ENCODE measurements at regions not wholly inside any gene's neighbourhood (a gene's known extent, or its start where the extent isn't known, plus 50 kb on each side); places are given as distances from the start of the nearest gene placed in this dataset.

DNA sequence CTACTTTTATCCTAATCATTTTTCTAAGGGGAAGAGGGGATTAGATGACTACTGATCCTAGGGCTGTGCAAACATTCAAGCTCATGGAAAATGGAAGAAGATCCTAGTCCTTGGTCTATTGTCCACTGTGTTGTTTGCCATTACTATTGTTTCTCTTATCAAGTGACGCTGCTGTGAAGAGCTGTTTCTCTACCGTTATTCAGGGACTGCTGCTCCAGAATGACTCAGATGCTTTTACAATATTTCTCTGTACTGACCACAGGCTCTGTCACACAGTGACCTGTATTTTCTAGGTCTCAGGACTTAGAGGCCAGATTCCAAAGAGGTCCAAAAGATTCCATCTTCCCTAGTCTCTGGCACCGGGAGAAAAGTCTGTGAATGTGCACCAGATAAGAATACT, 159.5 kb upstream of the CHD1 start:
- DNase-seq (ENCODE audit: insufficient read length) (no peak), FAIRE-seq (no peak)
- TF ChIP-seq POLR2A (IDR thresholded peaks at IDR 0.05; ENCODE audit: low read depth, low read length) (no peak), POLR2AphosphoS5 (IDR thresholded peaks at IDR 0.05; ENCODE audit: low read depth, low read length) (no peak), TAF1 (IDR thresholded peaks at IDR 0.05; ENCODE audit: borderline replicate concordance, low read depth, low read length) (no peak)

GRCh38 chr5:99083197-99083596, 154.4 kb upstream of the CHD1 start:
- no peak for FAIRE-seq
- no peak for TF ChIP-seq TAF1 (IDR thresholded peaks at IDR 0.05; ENCODE audit: borderline replicate concordance, low read depth, low read length)
- TF ChIP-seq POLR2AphosphoS5 (IDR thresholded peaks at IDR 0.05; ENCODE audit: low read depth, low read length): no peak
- TF ChIP-seq POLR2A (IDR thresholded peaks at IDR 0.05; ENCODE audit: low read depth, low read length): no peak
- DNase-seq (ENCODE audit: insufficient read length): no peak

DNA sequence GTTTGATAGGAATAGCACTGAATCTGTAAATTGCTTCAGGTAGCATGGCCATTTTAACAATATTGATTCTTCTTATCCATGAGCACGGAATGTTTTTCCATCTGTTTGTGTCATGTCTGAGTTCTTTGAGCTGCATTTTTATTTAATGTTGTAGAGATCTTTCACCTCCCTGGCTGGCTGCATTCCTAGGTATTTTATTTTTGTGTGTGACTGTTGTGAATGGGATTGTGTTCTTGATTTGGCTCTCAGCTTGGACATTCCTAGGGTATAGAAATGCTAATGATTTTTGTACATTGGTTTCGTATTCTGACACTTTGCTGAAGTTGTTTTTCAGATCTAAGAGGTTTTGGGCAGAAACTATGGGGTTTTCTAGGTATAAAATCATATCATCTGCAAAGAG, 152.9 kb upstream of the CHD1 start:
- FAIRE-seq: no peak
- TF ChIP-seq POLR2A (IDR thresholded peaks at IDR 0.05; ENCODE audit: low read depth, low read length): no peak
- no peak for TF ChIP-seq TAF1 (IDR thresholded peaks at IDR 0.05; ENCODE audit: borderline replicate concordance, low read depth, low read length)
- TF ChIP-seq POLR2AphosphoS5 (IDR thresholded peaks at IDR 0.05; ENCODE audit: low read depth, low read length): no peak
- no peak for DNase-seq (ENCODE audit: insufficient read length)

DNA sequence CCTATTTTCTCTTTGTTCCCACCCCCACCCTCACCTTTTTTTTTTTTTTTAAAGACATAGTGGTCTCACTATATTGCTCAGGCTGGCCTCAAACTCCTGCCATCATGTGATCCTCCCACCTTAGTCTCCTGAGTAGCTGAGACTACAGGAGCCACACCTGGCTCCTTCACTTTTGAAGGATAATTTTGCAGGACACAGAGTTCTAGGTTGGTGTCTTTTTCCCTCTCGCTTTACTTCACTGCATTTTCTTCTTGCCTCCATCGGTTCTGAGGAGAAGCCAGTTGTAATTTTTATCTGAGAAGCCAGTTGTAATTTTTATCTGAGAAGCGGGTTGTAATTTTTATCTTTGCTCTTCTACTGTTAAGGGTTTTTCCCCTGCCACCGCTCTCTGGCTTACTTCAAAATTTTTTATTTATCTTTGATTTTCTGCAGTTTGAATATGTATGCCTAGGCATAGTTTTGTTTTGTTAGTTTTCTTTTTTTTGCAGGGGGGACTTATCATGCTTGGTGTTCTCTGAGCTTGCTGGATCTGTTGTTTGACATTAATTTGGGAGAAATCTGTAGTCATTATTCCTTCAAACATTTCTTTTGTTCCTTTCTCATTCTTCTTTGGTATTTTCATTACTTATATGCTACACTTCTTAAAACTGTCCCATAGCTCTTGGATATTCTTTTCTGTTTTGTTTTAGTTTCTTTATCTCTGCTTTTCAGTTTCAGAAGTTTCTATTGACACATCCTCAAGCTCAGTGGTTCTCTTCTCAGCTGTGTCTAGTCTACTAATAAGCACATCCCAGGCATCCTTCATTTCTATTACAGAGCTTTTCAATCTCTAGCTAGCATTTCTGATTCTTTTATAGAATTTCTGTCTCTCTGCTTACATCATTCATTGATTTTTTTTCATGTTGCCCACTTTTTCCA, 148.2 kb upstream of the CHD1 start:
- DNase-seq (ENCODE audit: insufficient read length) (no peak), FAIRE-seq (peak; percentile 9)
- TF ChIP-seq POLR2AphosphoS5 (IDR thresholded peaks at IDR 0.05; ENCODE audit: low read depth, low read length) (no peak), TAF1 (IDR thresholded peaks at IDR 0.05; ENCODE audit: borderline replicate concordance, low read depth, low read length) (no peak), POLR2A (IDR thresholded peaks at IDR 0.05; ENCODE audit: low read depth, low read length) (no peak)

- no peak for TF ChIP-seq TAF1 (IDR thresholded peaks at IDR 0.05; ENCODE audit: borderline replicate concordance, low read depth, low read length)
- TF ChIP-seq POLR2AphosphoS5 (IDR thresholded peaks at IDR 0.05; ENCODE audit: low read depth, low read length): no peak
- no peak for TF ChIP-seq POLR2A (IDR thresholded peaks at IDR 0.05; ENCODE audit: low read depth, low read length)
- no peak for DNase-seq (ENCODE audit: insufficient read length)
- FAIRE-seq: no peak
These were observed 144.0 kb upstream of the CHD1 start for GRCh38 chr5:99072846-99073245.

- no peak for TF ChIP-seq POLR2AphosphoS5 (IDR thresholded peaks at IDR 0.05; ENCODE audit: low read depth, low read length)
- TF ChIP-seq POLR2A (IDR thresholded peaks at IDR 0.05; ENCODE audit: low read depth, low read length): no peak
- FAIRE-seq: no peak
- DNase-seq (ENCODE audit: insufficient read length): no peak
These were observed 142.0 kb upstream of the CHD1 start for GRCh38 chr5:99070822-99071221.

GRCh38 chr5:99070362-99070761, 141.6 kb upstream of the CHD1 start:
- TF ChIP-seq POLR2AphosphoS5 (IDR thresholded peaks at IDR 0.05; ENCODE audit: low read depth, low read length): no peak
- TF ChIP-seq POLR2A (IDR thresholded peaks at IDR 0.05; ENCODE audit: low read depth, low read length): no peak
- TF ChIP-seq TAF1 (IDR thresholded peaks at IDR 0.05; ENCODE audit: borderline replicate concordance, low read depth, low read length): no peak
- DNase-seq (ENCODE audit: insufficient read length) (no peak), FAIRE-seq (no peak)

DNA sequence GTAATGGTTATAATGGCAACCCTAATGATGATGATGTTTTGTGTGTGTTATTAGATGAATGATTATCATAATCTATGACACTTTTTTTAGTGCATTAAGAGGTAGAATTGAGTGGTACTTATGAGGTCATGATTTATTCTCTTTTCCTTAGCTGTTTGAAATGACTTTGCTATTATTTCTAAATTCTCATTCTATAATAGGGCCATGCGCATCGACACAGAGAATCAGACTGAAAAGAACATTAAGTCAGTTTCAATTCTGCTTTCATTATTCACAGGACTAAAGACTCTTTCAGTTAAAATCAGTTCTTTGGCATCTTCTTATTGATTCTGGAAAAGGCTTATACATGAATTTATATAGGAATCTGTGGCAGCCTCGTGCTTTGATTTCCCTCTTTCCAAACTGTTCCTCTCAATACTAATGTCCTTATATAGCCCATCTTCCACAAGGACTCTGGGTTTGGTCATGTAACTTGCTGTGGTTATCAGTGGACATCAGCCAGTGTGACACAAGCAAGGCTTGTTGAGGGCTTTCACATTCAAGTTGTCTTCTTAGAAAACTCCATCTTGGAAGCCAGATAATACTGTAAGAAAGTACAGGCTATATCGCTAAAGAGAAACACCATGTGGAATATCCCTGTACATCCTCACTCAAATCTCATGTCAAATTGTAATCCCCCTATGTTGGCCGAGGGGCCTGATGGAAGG, 140.3 kb upstream of the CHD1 start:
- no peak for FAIRE-seq
- no peak for TF ChIP-seq POLR2AphosphoS5 (IDR thresholded peaks at IDR 0.05; ENCODE audit: low read depth, low read length)
- no peak for TF ChIP-seq TAF1 (IDR thresholded peaks at IDR 0.05; ENCODE audit: borderline replicate concordance, low read depth, low read length)
- no peak for TF ChIP-seq POLR2A (IDR thresholded peaks at IDR 0.05; ENCODE audit: low read depth, low read length)
- DNase-seq (ENCODE audit: insufficient read length): no peak

DNA sequence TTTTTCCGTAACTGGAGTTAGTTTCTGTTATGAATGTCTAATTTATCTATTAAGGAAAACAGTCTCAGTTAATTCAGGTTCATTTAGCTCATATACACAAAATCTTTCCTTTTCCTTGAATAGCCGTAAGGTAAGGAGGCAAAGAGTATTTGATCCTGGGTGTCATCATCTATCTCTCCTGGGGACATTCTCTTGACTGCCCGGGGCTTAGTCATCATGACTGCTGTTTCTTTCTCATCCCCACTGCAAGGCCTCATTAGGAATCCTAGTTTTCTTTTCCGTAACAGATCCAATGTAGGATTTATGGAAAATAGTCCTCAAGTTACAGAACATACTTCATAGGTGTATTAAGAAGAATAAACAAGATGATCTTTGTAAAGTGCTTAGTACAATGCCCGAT, 134.9 kb upstream of the CHD1 start:
- TF ChIP-seq POLR2A (IDR thresholded peaks at IDR 0.05; ENCODE audit: low read depth, low read length): no peak
- TF ChIP-seq TAF1 (IDR thresholded peaks at IDR 0.05; ENCODE audit: borderline replicate concordance, low read depth, low read length): no peak
- no peak for TF ChIP-seq POLR2AphosphoS5 (IDR thresholded peaks at IDR 0.05; ENCODE audit: low read depth, low read length)
- DNase-seq (ENCODE audit: insufficient read length): no peak
- no peak for FAIRE-seq

DNA sequence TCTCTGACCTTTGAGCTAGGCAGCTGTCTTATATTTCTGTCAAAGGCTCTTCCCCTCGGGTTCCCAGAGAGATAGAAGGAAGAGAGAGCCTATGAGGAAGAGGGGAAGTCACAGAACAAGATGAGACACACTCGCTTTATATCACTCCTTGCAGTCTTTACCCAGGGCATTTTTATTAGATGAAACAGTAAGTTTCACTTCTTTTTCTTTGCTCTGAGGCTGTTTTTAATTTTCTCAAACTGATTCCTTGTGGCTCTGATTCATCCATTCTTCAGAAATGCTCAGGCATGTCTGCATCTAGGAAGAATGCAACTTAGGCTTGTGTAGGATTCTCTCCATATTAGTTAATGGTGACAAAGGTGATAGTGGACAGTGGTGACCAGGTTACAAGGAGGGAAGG, 132.9 kb upstream of the CHD1 start:
- FAIRE-seq: peak; percentile 68
- DNase-seq (ENCODE audit: insufficient read length): no peak
- TF ChIP-seq TAF1 (IDR thresholded peaks at IDR 0.05; ENCODE audit: borderline replicate concordance, low read depth, low read length) (no peak), POLR2AphosphoS5 (IDR thresholded peaks at IDR 0.05; ENCODE audit: low read depth, low read length) (no peak), POLR2A (IDR thresholded peaks at IDR 0.05; ENCODE audit: low read depth, low read length) (no peak)

- FAIRE-seq: peak; percentile 63
- TF ChIP-seq POLR2AphosphoS5 (IDR thresholded peaks at IDR 0.05; ENCODE audit: low read depth, low read length): no peak
- no peak for TF ChIP-seq TAF1 (IDR thresholded peaks at IDR 0.05; ENCODE audit: borderline replicate concordance, low read depth, low read length)
- no peak for TF ChIP-seq POLR2A (IDR thresholded peaks at IDR 0.05; ENCODE audit: low read depth, low read length)
- no peak for DNase-seq (ENCODE audit: insufficient read length)
These were observed 132.5 kb upstream of the CHD1 start for GRCh38 chr5:99061299-99061698.
